HG02970 (cell line): ENCODE measurements at regions not wholly inside any gene's neighbourhood (a gene's known extent, or its start where the extent isn't known, plus 50 kb on each side); places are given as distances from the start of the nearest gene placed in this dataset.
"Not testable (repeated sequence)": the region's sequence is repeated elsewhere in the genome, so short reads cannot be mapped to it uniquely, and the experiment has no call there.

Experiments
- ATAC-seq: cut with Tn5 transposase; IDR thresholded peaks from one replicate; pipeline ENCODE4 v1.9.1; 2021; ENCODE audit warnings: mild to moderate bottlenecking, moderate library complexity, moderate number of reproducible peaks; ENCODE audit not compliant: unreplicated experiment, low FRiP score

DNA sequence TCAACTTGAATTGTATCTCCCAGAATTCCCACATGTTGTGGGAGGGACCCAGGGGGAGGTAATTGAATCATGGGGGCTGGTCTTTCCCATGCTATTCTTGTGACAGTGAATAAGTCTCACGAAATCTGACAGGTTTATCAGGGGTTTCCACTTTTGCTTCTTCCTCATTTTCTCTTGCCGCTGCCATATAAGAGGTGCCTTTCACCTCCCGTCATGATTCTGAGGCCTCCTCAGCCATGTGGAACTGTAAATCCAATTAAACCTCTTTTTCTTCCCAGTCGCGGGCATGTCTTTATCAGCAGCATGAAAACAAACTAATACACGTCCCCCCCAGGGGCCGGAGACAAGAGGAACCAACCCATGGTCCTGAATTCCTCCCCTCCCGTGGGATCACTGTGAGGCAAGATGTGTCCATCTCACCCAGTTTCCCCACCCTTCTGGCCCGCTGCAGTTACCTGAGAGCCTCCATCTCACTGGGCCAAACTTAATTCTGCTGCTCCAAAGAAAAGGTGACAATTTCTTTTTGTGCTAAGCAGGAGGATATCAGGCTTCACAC is 354.0 kb upstream of the JARID2 start:
- ATAC-seq = not testable (repeated sequence)

DNA sequence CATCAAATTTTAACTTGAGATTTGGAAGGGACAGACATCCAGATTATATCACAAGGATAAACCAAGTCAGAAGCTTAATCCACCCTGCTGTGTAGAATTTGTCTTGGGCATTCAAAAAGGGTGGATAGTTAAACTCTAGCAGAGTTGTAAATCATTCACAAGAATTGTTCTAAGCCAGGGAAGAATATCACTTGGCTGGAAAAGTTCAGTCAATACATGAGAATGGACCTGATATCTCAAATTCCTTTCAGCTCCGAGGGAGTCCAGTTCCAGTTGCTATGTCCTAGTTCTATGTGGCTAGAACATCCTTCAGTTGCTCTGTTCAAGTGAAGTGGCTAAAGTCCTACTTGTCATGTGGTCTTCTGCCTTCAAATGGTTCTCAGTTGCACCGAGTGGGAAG is 351.8 kb upstream of the JARID2 start:
- ATAC-seq = no peak

DNA sequence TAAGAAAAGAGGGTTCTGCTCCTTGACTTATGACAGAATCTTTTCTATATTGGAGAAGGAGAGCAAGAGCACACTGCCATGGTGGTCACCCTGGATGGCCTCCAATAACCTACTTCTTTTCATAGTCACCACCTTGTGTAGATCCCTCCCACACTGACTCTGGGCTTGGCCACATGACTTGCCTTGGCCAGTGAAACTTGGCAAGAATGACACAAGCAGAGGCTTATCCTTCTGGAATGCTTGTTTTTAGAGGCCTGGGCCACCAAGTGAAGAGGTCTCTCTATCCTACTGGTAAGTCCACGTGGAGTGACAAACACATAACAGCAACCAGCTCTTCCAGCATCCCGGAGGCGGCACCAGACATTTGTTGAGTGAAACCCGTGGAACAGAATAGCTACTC is 349.4 kb upstream of the JARID2 start:
- ATAC-seq = no peak

DNA sequence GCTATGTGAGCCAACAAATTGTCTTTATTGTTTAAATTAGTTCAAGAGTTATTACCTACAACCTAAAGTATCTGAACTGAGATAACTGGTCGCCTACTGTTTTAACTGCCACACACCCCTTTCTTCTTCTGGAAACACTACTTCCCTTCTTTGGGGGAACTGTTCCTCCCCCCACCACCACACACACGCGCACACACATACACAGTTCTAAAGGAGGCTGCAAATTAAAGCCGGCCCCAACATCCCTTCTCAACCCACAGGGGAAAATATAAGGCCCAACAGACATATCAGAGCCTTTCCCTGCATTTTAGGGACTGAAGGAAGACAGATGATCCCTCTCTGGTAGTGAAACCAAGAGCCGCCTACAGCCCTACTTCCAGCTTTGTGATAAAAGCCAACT is 348.0 kb upstream of the JARID2 start:
- no peak for ATAC-seq

DNA sequence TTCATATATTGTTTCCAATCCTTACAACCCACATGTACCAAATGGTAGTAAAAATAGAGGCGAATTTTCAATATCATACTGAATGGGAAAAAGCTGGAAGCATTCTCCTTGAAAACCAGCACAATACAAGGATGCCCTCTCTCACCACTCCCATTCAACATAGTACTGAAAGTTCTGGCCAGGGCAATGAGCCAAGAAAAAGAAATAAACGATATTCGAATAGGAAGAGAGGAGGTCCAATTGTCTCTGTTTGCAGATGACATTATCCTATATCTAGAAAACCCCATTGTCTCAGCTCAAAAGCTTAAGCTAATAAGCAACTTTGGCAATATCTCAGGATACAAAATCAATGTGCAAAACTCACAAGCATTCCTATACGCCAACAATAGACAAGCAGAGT is 346.4 kb upstream of the JARID2 start:
- ATAC-seq = not testable (repeated sequence)

DNA sequence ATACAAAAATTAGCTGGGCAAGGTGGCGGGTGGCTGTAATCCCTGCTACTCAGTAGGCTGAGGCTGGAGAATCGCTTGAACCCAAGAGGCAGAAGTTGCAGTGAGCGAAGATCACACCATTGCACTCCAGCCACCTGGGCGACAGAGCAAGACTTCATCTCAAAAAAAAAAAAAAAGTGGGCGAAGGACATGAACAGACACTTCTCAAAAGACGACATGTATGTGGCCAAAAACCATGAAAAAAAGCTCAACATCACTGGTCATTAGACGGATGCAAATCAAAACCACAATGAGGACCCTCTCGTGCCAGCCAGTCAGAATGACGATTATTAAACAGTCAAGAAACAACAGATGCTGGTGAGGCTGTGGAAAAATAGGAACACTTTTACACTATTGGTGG is 344.9 kb upstream of the JARID2 start:
- ATAC-seq = no peak

DNA sequence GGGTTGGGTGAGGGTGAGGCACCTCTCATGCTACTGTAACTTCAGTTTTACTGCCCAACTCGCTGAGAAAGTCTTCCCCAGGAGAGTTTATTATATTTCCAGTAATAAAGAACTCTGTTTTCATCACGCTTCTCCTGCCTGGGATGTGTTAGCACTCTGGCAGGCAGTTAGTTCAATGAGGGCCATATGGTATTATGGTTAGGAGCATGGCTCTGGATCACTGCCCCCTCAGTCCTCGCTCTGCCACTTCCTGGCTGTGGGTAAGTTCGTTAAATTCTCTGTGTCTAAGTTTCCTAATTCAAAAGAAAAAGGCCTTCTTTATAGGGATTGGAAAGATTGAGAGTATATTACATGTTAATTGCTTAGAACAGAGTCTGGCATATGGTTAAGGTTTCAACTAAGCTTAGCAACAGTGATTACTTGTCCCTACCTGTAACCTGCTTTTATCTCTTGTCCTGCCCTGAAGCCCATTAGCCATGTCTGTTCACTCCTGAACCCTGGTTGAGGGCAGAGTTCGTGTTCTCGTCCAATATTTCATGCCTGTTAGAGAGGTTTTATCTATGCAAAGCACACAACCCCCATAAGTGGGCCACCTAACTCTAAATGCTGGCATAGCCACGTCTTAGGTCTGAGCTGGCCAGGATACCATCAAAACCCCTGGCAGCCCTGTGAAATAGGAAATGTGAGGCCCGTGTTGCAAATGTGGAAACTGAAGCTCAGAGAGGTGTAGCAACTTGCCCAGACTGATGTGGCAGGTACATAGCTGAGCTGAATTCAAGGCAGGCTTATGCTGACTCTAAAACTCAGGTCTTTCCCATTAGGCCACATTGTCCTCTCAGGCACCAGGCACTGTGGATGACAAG is 342.5 kb upstream of the JARID2 start:
- no peak for ATAC-seq

DNA sequence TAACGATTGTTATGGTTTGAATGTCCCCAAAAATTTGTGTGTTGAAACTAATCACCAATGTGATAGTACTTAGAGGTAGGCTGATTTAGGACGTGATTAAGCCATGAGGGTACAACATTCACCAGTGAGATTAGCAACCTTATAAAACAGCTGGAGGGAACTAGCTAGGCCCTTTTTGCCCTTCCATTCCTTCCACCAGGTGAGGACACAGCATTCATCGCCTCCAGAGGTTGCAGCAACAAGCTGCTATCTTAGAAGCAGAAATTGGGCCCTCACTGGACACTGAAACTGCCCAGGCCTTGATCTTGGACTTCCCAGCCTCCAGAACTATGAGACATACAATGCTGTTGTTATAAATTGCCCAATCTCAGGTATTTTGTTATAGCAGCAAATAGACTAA is 340.7 kb upstream of the JARID2 start:
- no peak for ATAC-seq

DNA sequence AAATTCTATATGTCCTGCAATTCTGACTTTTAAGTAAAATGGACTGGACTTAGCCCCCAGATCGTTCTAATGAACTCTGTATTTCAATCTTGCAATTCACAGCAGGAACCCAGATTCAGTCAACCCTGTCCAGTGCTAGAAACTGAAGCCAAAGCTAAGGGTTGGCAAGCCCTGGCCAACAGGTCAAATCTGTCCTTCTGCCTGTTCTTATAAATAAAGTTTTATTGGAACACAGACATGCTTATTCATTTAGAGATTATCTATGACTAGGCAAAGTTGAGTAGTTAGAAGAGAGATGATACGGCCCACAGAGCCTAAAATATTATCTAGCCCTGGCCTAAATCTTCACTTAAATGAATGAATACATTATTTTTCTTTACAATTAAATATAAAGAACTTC is 339.2 kb upstream of the JARID2 start:
- no peak for ATAC-seq

DNA sequence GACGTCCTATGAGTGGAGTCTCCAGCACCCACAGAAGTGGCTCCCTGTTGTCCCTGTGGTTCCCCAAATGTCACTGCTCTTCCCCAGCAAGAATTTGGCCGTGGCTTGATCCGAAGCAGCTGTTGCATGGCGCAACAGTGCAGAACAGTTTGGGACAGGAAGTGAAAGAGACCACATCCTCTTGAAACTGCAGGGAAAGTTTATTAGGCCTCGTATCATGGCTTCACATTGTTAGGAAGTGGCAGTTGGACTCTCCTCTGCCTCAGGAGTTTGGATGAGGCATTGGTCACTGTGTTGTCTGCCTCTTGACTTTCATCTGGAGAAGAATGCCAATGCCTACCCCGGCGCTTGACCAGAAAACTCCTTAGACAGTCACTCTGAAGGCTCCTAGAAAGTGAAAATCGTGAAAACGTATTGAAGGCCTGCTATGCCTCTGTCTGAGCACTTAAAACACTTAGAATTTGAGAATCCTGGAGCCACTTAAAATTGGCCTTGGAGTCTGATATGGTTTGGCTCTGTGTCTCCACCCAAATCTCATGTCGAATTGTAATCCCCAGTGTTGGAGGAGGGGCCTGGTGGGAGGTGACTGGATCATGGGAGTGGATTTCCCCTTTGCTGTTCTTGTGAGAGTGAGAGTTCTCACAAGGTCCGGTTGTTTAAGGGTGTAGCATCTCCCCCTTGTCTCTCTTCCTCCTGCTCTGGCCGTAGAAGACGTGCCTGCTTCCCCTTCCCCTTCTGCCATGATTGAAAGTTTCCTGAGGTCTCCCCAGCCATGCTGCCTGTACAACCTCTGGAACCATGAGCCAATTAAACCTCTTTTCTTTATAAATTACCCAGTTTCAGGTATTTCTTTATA is 334.9 kb upstream of the JARID2 start:
- ATAC-seq = no peak

DNA sequence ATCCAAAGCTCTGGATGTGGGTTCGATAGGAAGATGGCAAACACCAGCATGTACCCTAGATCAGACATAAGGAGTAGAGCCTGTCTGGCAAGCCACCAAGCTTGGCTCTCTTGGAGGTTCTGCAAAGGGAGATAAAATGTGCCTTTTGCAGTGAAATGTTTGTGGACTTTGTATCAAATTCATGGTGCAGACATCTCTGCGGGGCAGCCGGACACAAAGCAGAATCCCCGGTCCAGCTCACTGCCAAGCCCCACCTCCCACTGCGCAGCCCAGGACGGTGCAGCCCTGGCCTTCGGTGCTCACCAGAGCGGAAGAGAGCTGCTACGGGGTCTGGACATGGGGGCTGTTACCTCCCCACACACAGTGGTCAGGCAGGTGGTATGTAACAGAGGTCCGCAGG is 333.6 kb upstream of the JARID2 start:
- no peak for ATAC-seq

DNA sequence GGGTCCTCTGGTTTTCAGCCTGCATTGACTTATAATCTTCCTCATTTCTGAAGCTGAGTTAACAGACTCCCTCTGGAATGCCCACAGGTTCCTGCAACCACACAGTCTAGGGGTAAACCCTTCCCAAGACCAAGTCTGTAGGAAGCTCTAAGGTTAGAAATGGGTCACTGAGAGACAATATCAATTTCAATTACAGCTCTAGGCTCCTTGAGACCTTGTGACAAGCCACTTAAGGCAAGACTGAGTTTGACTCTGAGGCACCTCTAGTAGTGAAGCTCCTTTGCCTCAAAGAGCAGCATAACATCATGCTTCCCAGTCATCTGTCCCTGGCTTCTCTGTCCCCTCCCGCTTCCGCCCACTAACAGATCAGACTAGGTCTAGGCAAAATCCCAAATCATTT is 333.2 kb upstream of the JARID2 start:
- ATAC-seq = no peak

DNA sequence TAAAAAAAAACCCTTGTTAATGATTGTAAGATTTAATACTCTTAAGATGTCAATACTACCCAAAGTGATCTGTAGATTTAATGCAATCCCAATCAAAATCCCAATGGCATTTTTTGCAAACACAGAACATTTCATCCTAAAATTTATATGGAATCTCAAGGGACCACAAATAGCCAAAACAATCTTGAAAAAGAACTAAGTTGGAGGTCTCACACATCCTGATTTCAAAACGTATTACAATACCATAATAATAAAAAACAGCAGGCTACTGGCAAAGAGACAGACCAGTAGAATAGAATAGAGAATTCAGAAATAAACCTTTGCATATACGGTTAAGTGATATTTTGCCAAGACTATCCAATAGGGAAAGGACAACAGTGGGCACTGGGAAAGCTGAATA is 331.9 kb upstream of the JARID2 start:
- no peak for ATAC-seq

DNA sequence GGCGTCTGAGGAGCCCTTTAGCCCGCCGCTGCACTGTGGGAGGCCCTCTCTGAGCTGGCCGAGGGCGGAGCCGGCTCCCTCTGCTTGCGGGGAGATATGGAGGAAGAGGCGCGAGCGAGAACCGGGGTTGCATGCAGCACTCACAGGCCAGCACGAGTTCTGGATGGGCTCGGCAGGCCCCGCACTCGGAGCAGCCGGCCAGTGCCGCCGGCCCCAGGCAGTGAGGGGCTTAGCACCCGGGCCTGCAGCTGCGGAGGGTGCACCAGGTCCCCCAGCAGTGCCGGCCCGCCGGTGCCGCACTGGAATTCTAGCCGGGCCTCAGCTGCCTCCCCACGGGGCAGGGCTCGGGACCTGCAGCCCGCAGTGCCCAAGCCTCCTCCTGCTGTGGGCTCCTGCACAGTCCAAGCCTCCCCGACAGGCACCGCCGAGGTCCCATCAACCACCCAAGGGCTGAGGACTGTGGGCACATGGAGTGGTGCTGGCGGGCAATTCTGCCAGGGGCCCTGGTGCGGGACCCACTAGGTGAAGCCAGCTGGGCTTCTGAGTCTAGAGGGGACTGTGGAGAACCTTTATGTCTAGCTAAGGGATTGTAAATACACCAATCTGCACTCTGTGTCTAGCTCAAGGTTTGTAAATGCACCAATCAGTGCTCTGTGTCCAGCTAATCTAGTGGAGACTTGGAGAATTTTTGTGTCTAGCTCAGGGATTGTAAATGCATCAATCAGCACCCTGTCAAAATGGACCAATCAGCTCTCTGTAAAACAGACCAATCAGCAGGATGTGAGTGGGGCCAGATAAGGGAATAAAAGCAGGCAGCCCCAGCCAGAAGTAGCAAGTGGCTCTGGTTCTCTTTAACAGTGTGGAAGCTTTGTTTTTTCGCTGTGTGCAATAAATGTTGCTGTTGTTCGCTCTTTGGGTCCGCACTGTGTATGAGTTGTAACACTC is 329.7 kb upstream of the JARID2 start:
- ATAC-seq = no peak

DNA sequence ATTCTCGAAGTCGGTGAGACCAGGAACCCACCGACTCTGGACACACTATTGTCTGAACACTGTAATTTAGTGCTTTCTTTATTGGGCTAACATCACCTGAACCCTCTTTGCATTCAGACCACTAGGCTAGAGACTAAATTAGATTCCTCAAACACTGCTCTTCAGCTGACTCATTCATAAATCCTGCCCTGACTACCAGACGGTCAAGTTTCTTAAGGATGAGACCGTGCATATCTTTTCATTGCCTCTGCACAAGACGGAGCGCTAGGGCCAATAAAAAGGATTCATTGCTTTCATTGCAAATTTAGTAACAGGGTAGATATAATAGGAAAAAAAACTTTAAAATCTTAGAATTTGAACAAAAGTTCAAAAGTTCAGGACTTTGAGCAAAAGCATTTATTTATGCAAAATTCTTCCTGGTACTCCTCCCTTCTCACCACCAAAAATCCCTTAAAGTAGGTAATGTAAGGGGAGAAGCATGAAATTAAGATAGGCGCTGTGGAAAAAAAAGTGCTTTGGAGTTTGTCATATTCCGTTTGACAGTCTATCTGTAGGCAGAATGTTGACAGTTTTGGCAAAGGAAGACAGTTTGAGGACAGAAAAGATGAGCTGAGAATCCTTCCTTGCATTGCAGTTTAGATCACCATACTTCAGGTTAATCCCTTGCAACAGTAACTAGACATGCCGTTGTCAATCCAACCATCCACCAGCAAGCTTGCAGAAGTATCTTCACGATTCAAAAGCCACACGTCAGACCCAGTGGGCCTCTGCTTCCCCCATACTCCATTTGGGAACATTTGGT is 328.6 kb upstream of the JARID2 start:
- no peak for ATAC-seq

DNA sequence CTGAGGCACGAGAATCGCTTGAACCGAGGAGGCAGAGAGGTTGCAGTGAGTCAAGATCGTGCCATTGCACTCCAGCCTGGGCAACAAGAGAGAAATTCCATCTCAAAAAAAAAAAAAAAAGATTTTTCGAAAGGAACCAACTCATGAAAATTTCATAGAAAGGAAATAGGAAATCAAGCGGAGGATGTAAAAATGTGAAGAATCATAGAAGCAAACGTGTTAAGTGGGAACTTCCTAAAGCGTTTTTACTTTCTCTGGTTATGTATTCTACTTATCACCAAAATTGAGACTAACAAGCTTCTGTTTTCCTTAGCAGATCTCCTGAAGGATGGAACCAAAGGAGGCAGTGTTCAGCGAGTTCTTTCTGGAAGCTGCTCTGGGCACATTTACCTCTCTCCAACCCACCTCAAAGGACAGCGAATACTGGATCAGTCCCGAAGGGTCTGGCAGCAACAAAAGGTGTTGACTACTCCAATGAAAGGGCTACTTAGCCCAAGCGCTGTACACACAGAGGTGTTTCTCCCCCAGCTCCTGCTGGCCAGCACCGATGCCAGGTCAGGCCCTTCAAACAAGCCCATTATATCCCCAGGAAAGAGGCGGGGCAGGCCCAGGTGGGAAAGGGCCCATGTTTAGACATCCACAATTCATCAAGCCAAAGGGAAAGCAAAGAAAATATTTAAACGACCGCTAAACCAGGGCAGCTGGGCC is 327.5 kb upstream of the JARID2 start:
- ATAC-seq = no peak

DNA sequence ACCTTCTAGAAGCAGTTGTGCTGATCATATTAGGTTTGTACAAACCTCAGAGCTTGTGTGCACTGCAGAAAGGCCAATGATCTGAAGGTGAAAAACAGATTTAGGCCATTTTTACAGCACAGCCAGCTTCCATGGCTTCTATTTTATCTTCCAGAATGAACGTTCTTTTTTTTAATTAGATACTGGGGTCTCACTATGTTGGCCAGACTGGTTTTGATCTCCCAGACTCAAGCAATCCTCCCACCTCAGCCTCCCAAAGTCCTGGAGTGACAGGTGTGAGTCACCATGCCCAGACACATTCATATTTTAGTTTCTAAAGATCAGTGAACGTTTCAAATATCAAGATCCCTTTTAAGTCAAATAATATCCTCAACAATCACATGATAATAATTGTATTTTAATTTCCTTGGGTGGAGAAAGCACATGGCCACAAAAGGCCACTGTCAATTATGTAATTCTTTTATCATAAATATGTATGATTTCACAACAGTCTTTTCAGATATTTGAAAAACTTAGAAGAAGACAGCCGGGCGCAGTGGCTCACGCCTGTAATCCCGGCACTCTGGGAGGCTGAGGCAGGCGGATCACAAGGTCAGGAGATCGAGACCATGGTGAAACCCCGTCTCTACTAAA is 326.7 kb upstream of the JARID2 start:
- ATAC-seq = no peak

DNA sequence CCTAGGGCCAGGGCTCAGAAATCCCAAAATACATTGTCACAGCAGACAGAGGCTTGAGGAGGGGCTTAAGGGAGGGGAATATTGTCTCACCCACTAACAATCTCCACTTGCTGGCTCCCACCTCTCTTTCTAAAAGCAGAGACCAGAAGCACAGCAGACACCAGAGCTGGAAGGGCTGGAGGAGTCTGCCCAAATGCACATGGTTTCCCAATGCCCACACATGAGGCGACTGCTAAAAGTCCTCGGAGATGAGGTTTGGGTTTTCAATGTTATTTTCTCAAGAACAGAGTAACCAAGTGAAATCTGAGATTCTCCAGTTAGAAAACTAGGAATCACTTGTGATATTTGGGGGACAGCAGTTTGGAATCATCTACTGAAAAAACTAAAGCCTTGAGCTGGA is 325.6 kb upstream of the JARID2 start:
- no peak for ATAC-seq
